ENCODE measurements at regions not wholly inside any gene's neighbourhood (a gene's known extent, or its start where the extent isn't known, plus 50 kb on each side); places are given as distances from the start of the nearest gene placed in this dataset.
A peak's percentile ranks its signal among the peaks of the same experiment; 100 is the strongest.
"Not testable (repeated sequence)": the region's sequence is repeated elsewhere in the genome, so short reads cannot be mapped to it uniquely, and the experiment has no call there.

- TF ChIP-seq CTCF (IDR thresholded peaks at IDR 0.05; ENCODE audit: insufficient read depth, low read length): no peak
- no peak for DNase-seq (ENCODE audit: low read depth)
- H3K4me3 ChIP-seq (ENCODE audit: low read depth, low read length): no peak overlapping the region
Measured at GRCh38 chr21:28480470-28480869, 512.2 kb downstream of the LTN1 start.

- no peak overlapping the region for H3K4me3 ChIP-seq (ENCODE audit: low read depth, low read length)
- no peak for TF ChIP-seq CTCF (IDR thresholded peaks at IDR 0.05; ENCODE audit: insufficient read depth, low read length)
- DNase-seq (ENCODE audit: low read depth): peak; percentile 53
Measured at GRCh38 chr21:28473530-28474220, 519.0 kb downstream of the LTN1 start.

GRCh38 chr21:28472543-28472942 lies 520.1 kb downstream of the LTN1 start:
- peak; percentile 36 for DNase-seq (ENCODE audit: low read depth)
- H3K4me3 ChIP-seq (ENCODE audit: low read depth, low read length): not testable (repeated sequence)

GRCh38 chr21:28464988-28465387 lies 527.7 kb downstream of the LTN1 start:
- no peak overlapping the region for H3K4me3 ChIP-seq (ENCODE audit: low read depth, low read length)
- DNase-seq (ENCODE audit: low read depth): no peak
- no peak for TF ChIP-seq CTCF (IDR thresholded peaks at IDR 0.05; ENCODE audit: insufficient read depth, low read length)

GRCh38 chr21:28464095-28464494 lies 528.6 kb downstream of the LTN1 start:
- DNase-seq (ENCODE audit: low read depth): no peak
- H3K4me3 ChIP-seq (ENCODE audit: low read depth, low read length): no peak overlapping the region
- no peak for TF ChIP-seq CTCF (IDR thresholded peaks at IDR 0.05; ENCODE audit: insufficient read depth, low read length)

- no peak overlapping the region for H3K4me3 ChIP-seq (ENCODE audit: low read depth, low read length)
- DNase-seq (ENCODE audit: low read depth): peak; percentile 43
- TF ChIP-seq CTCF (IDR thresholded peaks at IDR 0.05; ENCODE audit: insufficient read depth, low read length): no peak
Measured at GRCh38 chr21:28459193-28459592, 533.5 kb downstream of the LTN1 start.

GRCh38 chr21:28458446-28458845 lies 534.2 kb downstream of the LTN1 start:
- no peak for TF ChIP-seq CTCF (IDR thresholded peaks at IDR 0.05; ENCODE audit: insufficient read depth, low read length)
- DNase-seq (ENCODE audit: low read depth): no peak
- H3K4me3 ChIP-seq (ENCODE audit: low read depth, low read length): no peak overlapping the region
